A673 (cell line): ENCODE measurements at regions not wholly inside any gene's neighbourhood (a gene's known extent, or its start where the extent isn't known, plus 50 kb on each side); places are given as distances from the start of the nearest gene placed in this dataset.

Experiments used
- BruUV-seq: library from RNA; stranded (reverse); fragments of 400-500 nt; replicated peaks from 2 replicates; lab custom pipeline; 2021; lab: Mats Ljungman, UMichigan
- CTCF ChIA-PET: fragments of 300-600 bp; sonication (Branson Sonifier 250); formaldehyde crosslinking; loops from one replicate; lab custom pipeline; 2022; ENCODE audit warnings: antibody characterized with exemption; lab: Charles Lee
- POLR2A ChIA-PET: fragments of 300-600 bp; sonication (Branson Sonifier 250); formaldehyde crosslinking; loops from one replicate; lab custom pipeline; 2022; ENCODE audit warnings: antibody characterized with exemption; ENCODE audit not compliant: low non-redundant PET; lab: Charles Lee
- DNase-seq: peaks from one replicate; pipeline ENCODE4 v3.0.0-alpha.2; 2015; ENCODE audit warnings: low spot score
- H3K27ac ChIP-seq: fragments of 200-600 bp; sonication (generic); 2 replicates; pipeline ENCODE4 v1.5.1; 2016; ENCODE audit warnings: mixed run types, low read depth, mild to moderate bottlenecking, mixed read lengths, antibody characterized with exemption, low read length; ENCODE audit not compliant: poor library complexity, severe bottlenecking
- H3K27me3 ChIP-seq: fragments of 200-600 bp; sonication (generic); replicated peaks from 2 replicates; pipeline ENCODE4 v1.6.1; 2017; ENCODE audit warnings: mixed run types, low read depth, mild to moderate bottlenecking, mixed read lengths, antibody characterized with exemption, low read length; ENCODE audit not compliant: insufficient read depth, poor library complexity
- H3K36me3 ChIP-seq: fragments of 200-600 bp; sonication (generic); 2 replicates; pipeline ENCODE4 v1.6.1; 2016; ENCODE audit warnings: mixed run types, mild to moderate bottlenecking, mixed read lengths, antibody characterized with exemption, low read length; ENCODE audit not compliant: insufficient read depth, poor library complexity, severe bottlenecking
- H3K4me1 ChIP-seq: fragments of 200-600 bp; sonication (generic); 2 replicates; pipeline ENCODE4 v1.6.1; 2017; ENCODE audit warnings: mixed run types, mild to moderate bottlenecking, mixed read lengths, antibody characterized with exemption, low read length; ENCODE audit not compliant: insufficient read depth, poor library complexity, severe bottlenecking
- H3K4me3 ChIP-seq: fragments of 200-600 bp; sonication (generic); 2 replicates; pipeline ENCODE4 v1.5.1; 2016; ENCODE audit warnings: low read depth, mixed run types, mild to moderate bottlenecking, mixed read lengths, low read length; ENCODE audit not compliant: poor library complexity, severe bottlenecking
- H3K9me3 ChIP-seq: fragments of 200-600 bp; sonication (generic); 2 replicates; pipeline ENCODE4 v1.6.1; 2016; ENCODE audit warnings: mixed run types, low read depth, mild to moderate bottlenecking, mixed read lengths, antibody characterized with exemption, low read length; ENCODE audit not compliant: poor library complexity, severe bottlenecking
- EZH2 ChIP-seq: fragments of 200-600 bp; sonication (generic); IDR thresholded peaks from 2 replicates; pipeline ENCODE4 v1.6.1; 2017; ENCODE audit warnings: borderline replicate concordance, low read depth, mild to moderate bottlenecking, mixed read lengths, antibody characterized with exemption, low read length; ENCODE audit not compliant: poor library complexity, severe bottlenecking
- intact Hi-C: fragments of 100-400 bp; cut with micrococcal nuclease; formaldehyde crosslinking; loops from one replicate; pipeline ENCODE4 v1.10.0; 2022; ENCODE audit not compliant: unreplicated experiment
- TF ChIP-seq, protein P1 (sequence below): fragments of 300-800, 200-600 bp; sonication (generic); conservative IDR thresholded peaks from 2 replicates; pipeline ENCODE4 v1.5.1; 2017; ENCODE audit warnings: low read depth, mild to moderate bottlenecking, antibody characterized with exemption, low read length, moderate library complexity, mixed read lengths

DNA sequence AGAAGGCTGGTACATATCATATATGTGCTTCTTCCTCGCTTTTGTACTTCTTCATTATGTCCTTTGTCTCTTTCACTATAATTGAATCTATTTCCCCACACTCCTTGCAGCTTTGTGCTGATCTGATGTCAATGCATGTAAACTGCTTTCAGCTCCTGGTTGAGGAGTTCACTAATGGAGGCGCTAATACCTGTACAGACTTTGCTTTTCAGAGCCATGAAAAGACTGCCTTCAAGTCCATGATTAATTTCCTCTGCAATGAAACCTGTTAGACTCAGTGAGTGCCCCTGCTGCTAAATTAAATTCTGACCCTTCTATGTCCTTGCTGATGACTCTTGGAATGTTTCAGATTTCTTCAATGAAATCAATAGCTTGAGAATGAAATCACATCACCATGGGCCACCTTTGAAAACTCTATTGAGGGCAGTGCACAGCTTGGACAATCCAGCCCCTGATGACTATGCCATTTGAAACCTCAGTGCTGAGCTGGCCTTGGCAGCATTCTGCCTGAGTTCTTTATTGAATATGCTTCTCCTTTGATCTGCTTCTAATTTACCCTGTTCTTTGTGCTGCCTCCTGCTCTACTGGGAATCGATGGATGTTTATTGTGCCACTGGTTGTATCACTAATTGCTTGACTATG, 358.2 kb upstream of the DMAC1 start:
- Histone ChIP-seq H3K27me3 (no peaks in the 10 kb centered on the region), H3K36me3 (no peaks in the 10 kb centered on the region), H3K4me3 (no peak overlapping the region), H3K9me3 (peaks cover under 1% of the 10 kb centered on the region), H3K4me1 (no peaks in the 10 kb centered on the region), H3K27ac (no peak overlapping the region)
- TF ChIP-seq, protein P1, sequence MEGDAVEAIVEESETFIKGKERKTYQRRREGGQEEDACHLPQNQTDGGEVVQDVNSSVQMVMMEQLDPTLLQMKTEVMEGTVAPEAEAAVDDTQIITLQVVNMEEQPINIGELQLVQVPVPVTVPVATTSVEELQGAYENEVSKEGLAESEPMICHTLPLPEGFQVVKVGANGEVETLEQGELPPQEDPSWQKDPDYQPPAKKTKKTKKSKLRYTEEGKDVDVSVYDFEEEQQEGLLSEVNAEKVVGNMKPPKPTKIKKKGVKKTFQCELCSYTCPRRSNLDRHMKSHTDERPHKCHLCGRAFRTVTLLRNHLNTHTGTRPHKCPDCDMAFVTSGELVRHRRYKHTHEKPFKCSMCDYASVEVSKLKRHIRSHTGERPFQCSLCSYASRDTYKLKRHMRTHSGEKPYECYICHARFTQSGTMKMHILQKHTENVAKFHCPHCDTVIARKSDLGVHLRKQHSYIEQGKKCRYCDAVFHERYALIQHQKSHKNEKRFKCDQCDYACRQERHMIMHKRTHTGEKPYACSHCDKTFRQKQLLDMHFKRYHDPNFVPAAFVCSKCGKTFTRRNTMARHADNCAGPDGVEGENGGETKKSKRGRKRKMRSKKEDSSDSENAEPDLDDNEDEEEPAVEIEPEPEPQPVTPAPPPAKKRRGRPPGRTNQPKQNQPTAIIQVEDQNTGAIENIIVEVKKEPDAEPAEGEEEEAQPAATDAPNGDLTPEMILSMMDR, result no peak
- TF ChIP-seq EZH2, result no peak
- CTCF ChIA-PET, result no interaction called here
- POLR2A ChIA-PET, result no interaction called here
- intact Hi-C loops, result no loop called here
- DNase-seq, result no peak
- BruUV-seq, result no TSS peak

DNA sequence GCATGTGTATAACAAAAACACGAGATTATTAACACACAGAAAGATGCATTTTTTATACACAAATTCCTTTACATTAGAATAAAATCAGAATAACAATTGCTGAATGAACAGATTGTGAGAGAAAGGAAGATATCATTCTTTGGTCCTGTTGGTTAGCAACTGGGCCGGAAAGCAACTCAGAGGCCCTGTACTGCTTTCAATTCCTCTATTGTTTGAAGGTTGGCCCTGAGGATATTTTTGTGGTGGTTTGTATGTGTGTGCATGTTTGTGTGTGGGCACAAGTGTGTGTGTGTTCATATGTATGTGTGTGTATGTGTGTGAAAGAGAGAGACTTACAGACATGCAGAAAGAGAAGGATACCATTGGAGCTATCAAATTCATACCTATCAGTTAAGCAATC, 356.8 kb upstream of the DMAC1 start:
- H3K4me1 ChIP-seq, result no peaks in the 10 kb centered on the region
- H3K27me3 ChIP-seq, result no peaks in the 10 kb centered on the region
- DNase-seq, result no peak
- no peaks in the 10 kb centered on the region for H3K36me3 ChIP-seq
- BruUV-seq, result no TSS peak
- peaks cover 10% of the 10 kb centered on the region for H3K9me3 ChIP-seq
- ChIA-PET CTCF (no interaction called here), POLR2A (no interaction called here)
- H3K4me3 ChIP-seq, result no peak overlapping the region
- intact Hi-C loops, result no loop called here
- TF ChIP-seq, protein P1, result no peak
- no peak for TF ChIP-seq EZH2
- H3K27ac ChIP-seq, result no peak overlapping the region

DNA sequence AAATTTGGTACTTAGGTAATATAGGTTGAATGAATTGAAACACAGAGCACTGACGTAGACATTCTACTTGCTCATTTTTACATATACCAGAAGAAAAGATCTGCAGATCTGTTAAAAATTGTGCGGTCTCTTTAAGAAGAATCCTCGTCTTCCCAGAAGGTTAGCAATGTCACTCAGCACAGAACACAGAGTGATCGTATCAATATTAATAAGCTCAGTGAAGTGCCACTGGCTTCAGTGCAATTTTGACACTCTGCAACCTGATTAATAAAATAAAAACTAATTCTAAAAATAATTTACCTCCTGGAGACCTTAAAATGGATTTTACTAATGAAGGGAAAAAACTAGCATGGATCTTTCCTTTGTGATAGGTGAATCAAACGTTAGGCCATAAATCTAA, 356.1 kb upstream of the DMAC1 start:
- no peak for DNase-seq
- no peaks in the 10 kb centered on the region for H3K4me1 ChIP-seq
- intact Hi-C loops, result no loop called here
- H3K27ac ChIP-seq, result no peak overlapping the region
- no peaks in the 10 kb centered on the region for H3K36me3 ChIP-seq
- ChIA-PET CTCF (no interaction called here), POLR2A (no interaction called here)
- H3K27me3 ChIP-seq, result no peaks in the 10 kb centered on the region
- TF ChIP-seq, protein P1, result no peak
- no peak for TF ChIP-seq EZH2
- H3K9me3 ChIP-seq, result peaks cover 14% of the 10 kb centered on the region
- no TSS peak for BruUV-seq
- H3K4me3 ChIP-seq, result no peak overlapping the region
